Neural progenitor cell (in vitro differentiated cells): ENCODE measurements at regions not wholly inside any gene's neighbourhood (a gene's known extent, or its start where the extent isn't known, plus 50 kb on each side); places are given as distances from the start of the nearest gene placed in this dataset.
A peak's percentile ranks its signal among the peaks of the same experiment; 100 is the strongest.

ENCODE experiments used
- DNase-seq: peaks from one replicate; pipeline ENCODE4 v3.0.0-alpha.2; 2016; ENCODE audit warnings: low spot score
- H2AFZ ChIP-seq: fragments of 200-600 bp; sonication (generic); replicated peaks from 2 replicates; pipeline ENCODE4 v1.6.1; 2016; ENCODE audit warnings: antibody characterized with exemption
- H3F3A ChIP-seq: fragments of 200-600 bp; sonication (generic); 2 replicates; pipeline ENCODE4 v1.6.1; 2016; ENCODE audit warnings: antibody characterized with exemption, low read depth
- H3K27ac ChIP-seq: fragments of 200-600 bp; sonication (generic); 2 replicates; pipeline ENCODE4 v1.5.1; 2016; ENCODE audit warnings: mild to moderate bottlenecking
- H3K27me3 ChIP-seq: fragments of 200-600 bp; sonication (generic); 2 replicates; pipeline ENCODE4 v1.6.1; 2016; ENCODE audit warnings: mild to moderate bottlenecking, moderate library complexity
- H3K36me3 ChIP-seq: fragments of 200-600 bp; sonication (generic); 2 replicates; pipeline ENCODE4 v1.5.1; 2016
- H3K4me1 ChIP-seq: fragments of 200-600 bp; sonication (generic); 2 replicates; pipeline ENCODE4 v1.6.1; 2016; ENCODE audit warnings: mixed run types
- H3K4me2 ChIP-seq: fragments of 200-600 bp; sonication (generic); 2 replicates; pipeline ENCODE4 v1.6.1; 2016
- H3K4me3 ChIP-seq: fragments of 200-600 bp; sonication (generic); 2 replicates; pipeline ENCODE4 v1.5.1; 2016
- H3K79me2 ChIP-seq: fragments of 200-600 bp; sonication (generic); 2 replicates; pipeline ENCODE4 v1.6.1; 2016; ENCODE audit warnings: low read depth
- H3K9ac ChIP-seq: fragments of 200-600 bp; sonication (generic); 2 replicates; pipeline ENCODE4 v1.6.1; 2016
- H3K9me3 ChIP-seq: fragments of 200-600 bp; sonication (generic); 2 replicates; pipeline ENCODE4 v1.5.1; 2016; ENCODE audit warnings: low read depth
- H4K20me1 ChIP-seq: fragments of 200-600 bp; sonication (generic); 2 replicates; pipeline ENCODE4 v1.6.1; 2016; ENCODE audit warnings: low read depth
- H3K27ac Mint-ChIP-seq: 3 replicates; pipeline ENCODE4 v1.8.0; 2021; ENCODE audit warnings: mixed read lengths
- H3K27me3 Mint-ChIP-seq: 2 replicates; pipeline ENCODE4 v1.8.0; 2022; ENCODE audit warnings: low read depth, mild to moderate bottlenecking, inconsistent platforms, moderate library complexity, mixed read lengths; ENCODE audit not compliant: insufficient read depth
- H3K36me3 Mint-ChIP-seq: 3 replicates; pipeline ENCODE4 v1.8.0; 2021; ENCODE audit warnings: mixed read lengths
- H3K4me1 Mint-ChIP-seq: 3 replicates; pipeline ENCODE4 v1.8.0; 2021; ENCODE audit warnings: mixed read lengths
- H3K4me3 Mint-ChIP-seq: 3 replicates; pipeline ENCODE4 v1.8.0; 2021; ENCODE audit warnings: mild to moderate bottlenecking, moderate library complexity, mixed read lengths
- H3K9me3 Mint-ChIP-seq: 3 replicates; pipeline ENCODE4 v1.8.0; 2020; ENCODE audit warnings: mixed read lengths
- CTCF ChIP-seq: fragments of 200-600 bp; sonication (generic); IDR thresholded peaks from 2 replicates; pipeline ENCODE4 v1.5.1; 2017; ENCODE audit warnings: antibody characterized with exemption, mild to moderate bottlenecking
- EZH2 ChIP-seq: fragments of 200-600 bp; sonication (generic); IDR thresholded peaks from 2 replicates; pipeline ENCODE4 v1.6.1; 2017; ENCODE audit warnings: antibody characterized with exemption, mild to moderate bottlenecking, moderate library complexity
- EZH2phosphoT487 ChIP-seq: fragments of 200-600 bp; sonication (generic); IDR thresholded peaks from 2 replicates; pipeline ENCODE4 v1.6.1; 2017; ENCODE audit warnings: antibody characterized with exemption

GRCh38 chr5:175195698-175196656, 248.0 kb downstream of the DRD1 start:
- peak overlapping the region; percentile 99 for H2AFZ ChIP-seq
- H3K9me3 ChIP-seq, result no peaks in the 10 kb centered on the region
- no peaks in the 10 kb centered on the region for H3F3A ChIP-seq
- Mint-ChIP-seq H3K27ac (peak overlapping the region; percentile 84), H3K27me3 (peaks cover 3% of the 10 kb centered on the region), H3K36me3 (peaks cover 2% of the 10 kb centered on the region), H3K9me3 (peaks cover 10% of the 10 kb centered on the region), H3K4me1 (peaks cover 36% of the 10 kb centered on the region), H3K4me3 (peak overlapping the region; percentile 49)
- DNase-seq, result peak; percentile 36
- H3K27me3 ChIP-seq, result no peaks in the 10 kb centered on the region
- peak overlapping the region; percentile 72 for H3K4me2 ChIP-seq
- H4K20me1 ChIP-seq, result no peaks in the 10 kb centered on the region
- H3K79me2 ChIP-seq, result no peaks in the 10 kb centered on the region
- H3K4me3 ChIP-seq, result peak overlapping the region; percentile 38
- H3K27ac ChIP-seq, result no peak overlapping the region
- no peak for TF ChIP-seq EZH2phosphoT487
- TF ChIP-seq CTCF, result no peak
- no peak for TF ChIP-seq EZH2
- H3K4me1 ChIP-seq, result peaks cover 10% of the 10 kb centered on the region
- no peaks in the 10 kb centered on the region for H3K36me3 ChIP-seq
- no peak overlapping the region for H3K9ac ChIP-seq

- Histone ChIP-seq H3K36me3 (no peaks in the 10 kb centered on the region), H3K79me2 (no peaks in the 10 kb centered on the region), H2AFZ (no peak overlapping the region), H3K4me2 (no peak overlapping the region), H3K27ac (no peak overlapping the region), H3F3A (no peaks in the 10 kb centered on the region), H3K4me3 (no peak overlapping the region), H3K27me3 (no peaks in the 10 kb centered on the region), H3K9ac (no peak overlapping the region), H3K9me3 (no peaks in the 10 kb centered on the region), H4K20me1 (no peaks in the 10 kb centered on the region), H3K4me1 (peaks cover 12% of the 10 kb centered on the region)
- peaks cover 11% of the 10 kb centered on the region for H3K27me3 Mint-ChIP-seq
- H3K4me1 Mint-ChIP-seq, result peaks cover 22% of the 10 kb centered on the region
- no peak for TF ChIP-seq EZH2
- TF ChIP-seq CTCF, result no peak
- TF ChIP-seq EZH2phosphoT487, result no peak
- DNase-seq, result no peak
- H3K9me3 Mint-ChIP-seq, result no peaks in the 10 kb centered on the region
- no peaks in the 10 kb centered on the region for H3K36me3 Mint-ChIP-seq
- H3K4me3 Mint-ChIP-seq, result no peak overlapping the region
- no peak overlapping the region for H3K27ac Mint-ChIP-seq
Observed at GRCh38 chr5:175181331-175181730, 262.7 kb downstream of the DRD1 start.

GRCh38 chr5:175170899-175171298, 273.1 kb downstream of the DRD1 start:
- no peak overlapping the region for H3K4me3 Mint-ChIP-seq
- H3K4me2 ChIP-seq, result no peak overlapping the region
- H3K27ac Mint-ChIP-seq, result no peak overlapping the region

More at GRCh38 chr5:175170899-175171298, 273.1 kb downstream of the DRD1 start:
- no peak overlapping the region for H3K4me3 ChIP-seq
- H3K4me1 ChIP-seq, result no peaks in the 10 kb centered on the region
- H3K9ac ChIP-seq, result no peak overlapping the region
- Mint-ChIP-seq H3K4me1 (peaks cover 6% of the 10 kb centered on the region), H3K36me3 (no peaks in the 10 kb centered on the region), H3K9me3 (no peaks in the 10 kb centered on the region), H3K27me3 (peaks cover 5% of the 10 kb centered on the region)
- H3K27me3 ChIP-seq, result no peaks in the 10 kb centered on the region
- no peak overlapping the region for H3K27ac ChIP-seq
- H3K79me2 ChIP-seq, result no peaks in the 10 kb centered on the region
- H4K20me1 ChIP-seq, result no peaks in the 10 kb centered on the region
- H2AFZ ChIP-seq, result no peak overlapping the region
- DNase-seq, result no peak
- H3F3A ChIP-seq, result no peaks in the 10 kb centered on the region
- no peaks in the 10 kb centered on the region for H3K36me3 ChIP-seq
- no peaks in the 10 kb centered on the region for H3K9me3 ChIP-seq
- no peak for TF ChIP-seq EZH2phosphoT487
- no peak for TF ChIP-seq EZH2
